ENCODE measurements at regions not wholly inside any gene's neighbourhood (a gene's known extent, or its start where the extent isn't known, plus 50 kb on each side); places are given as distances from the start of the nearest gene placed in this dataset.

DNA sequence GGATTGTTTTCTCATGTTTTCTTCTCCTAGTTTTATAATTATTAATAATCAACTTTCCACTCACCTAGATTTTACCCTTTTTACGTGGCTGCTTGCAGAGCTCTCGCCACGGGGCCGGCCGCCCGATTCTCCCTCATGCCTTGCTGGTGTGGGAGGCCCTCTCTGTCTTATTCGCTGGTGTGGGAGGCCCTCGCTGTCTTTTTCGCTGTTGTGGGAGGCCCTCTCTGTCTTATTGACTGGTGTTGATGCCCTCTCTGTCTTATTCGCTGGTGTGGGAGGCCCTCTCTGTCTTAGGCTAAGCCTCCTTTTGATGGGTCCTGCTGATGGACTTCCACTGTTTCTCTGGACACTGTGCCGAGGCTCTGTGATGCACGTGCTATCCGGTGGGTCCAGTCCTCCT lies 161.3 kb upstream of the IRX2 start:
- no peak overlapping the region for H3K23ac ChIP-seq (ENCODE audit: insufficient read length)
- H3K79me2 ChIP-seq (ENCODE audit: control insufficient read depth in 1 of 2, insufficient read depth in 2 of 2, low read length in 2 of 2): no peaks in the 10 kb centered on the region
- no peaks in the 10 kb centered on the region for H3K36me3 ChIP-seq (ENCODE audit: control insufficient read depth in 2 of 4, insufficient read depth in 4 of 4, low read length in 3 of 4)
- peaks cover 3% of the 10 kb centered on the region; the same call in 1 of the 2 replicates for H3K23me2 ChIP-seq (ENCODE audit: low read depth, low read length)
- H3K9me3 ChIP-seq (ENCODE audit: insufficient read depth in 2 of 2, low read depth in 1 of 2, low read length in 1 of 2): no peaks in the 10 kb centered on the region
- H3K18ac ChIP-seq (ENCODE audit: extremely low read depth, low read length): no peak overlapping the region; the same call in 1 of the 2 replicates
- no peak overlapping the region for H3K14ac ChIP-seq (ENCODE audit: insufficient read length)
- no peak overlapping the region for H2BK15ac ChIP-seq (ENCODE audit: low read length)
- FAIRE-seq (no peak), DNase-seq (ENCODE audit: low read depth in 1 of 2, low spot score in 2 of 2) (peak in 1 of 2 experiments; percentile 20)
- no peak overlapping the region for H4K5ac ChIP-seq (ENCODE audit: insufficient read length, low read depth, low read length)
- 92% methylated on average over 13 of the region's 13 CpGs; no CpG with 5 or more reads in 1 of the 2 experiments for WGBS, 2 experiments (ENCODE audit: extremely low coverage in 1 of 2, insufficient coverage in 1 of 2, insufficient read length in 1 of 2, insufficient replicate concordance in 2 of 2, low coverage in 1 of 2, low lambda C conversion rate in 2 of 2, missing lambda C conversion rate in 1 of 2)
- H2BK20ac ChIP-seq (ENCODE audit: low read length): peak overlapping the region; percentile 98
- no peak overlapping the region for H3K4me2 ChIP-seq (ENCODE audit: insufficient read depth in 1 of 2, low read depth in 2 of 2, low read length in 2 of 2)
- TF ChIP-seq HDAC6 (IDR thresholded peaks at IDR 0.05; ENCODE audit: low read depth, low read length): no peak
- no peak for TF ChIP-seq FOSL1 (IDR thresholded peaks at IDR 0.05; ENCODE audit: insufficient read depth, low read depth, low read length)
- no peak for TF ChIP-seq NRF1 (IDR thresholded peaks at IDR 0.05; ENCODE audit: low read depth, low read length)
- H2AFZ ChIP-seq (ENCODE audit: low read length): no peak overlapping the region
- H2AK5ac ChIP-seq (ENCODE audit: low read depth, low read length): no peak overlapping the region
- POLR2A ChIA-PET (ENCODE audit: partially characterized antibody): no interaction called here
- no peak overlapping the region for H3K27ac ChIP-seq (ENCODE audit: low read depth, low read length)
- H2BK12ac ChIP-seq (ENCODE audit: low read depth, low read length): peak overlapping the region; percentile 98; the same call in 1 of the 2 replicates
- H2BK120ac ChIP-seq (replicated peaks; ENCODE audit: low read depth, low read length): no peak overlapping the region
- H3K79me1 ChIP-seq (ENCODE audit: low read depth, low read length): no peaks in the 10 kb centered on the region
- peak overlapping the region; percentile 20 for H4K91ac ChIP-seq (replicated peaks; ENCODE audit: insufficient read length, low read length)
- peaks cover 3 to 15% (median 4%) of the 10 kb centered on the region in 4 experiments for H3K4me1 ChIP-seq (replicated peaks in 1 of 4; ENCODE audit: control insufficient read depth in 3 of 4, insufficient read depth in 4 of 4, low read length in 3 of 4)
- H4K8ac ChIP-seq (ENCODE audit: extremely low read depth, insufficient read depth, low read length): no peak overlapping the region
- peaks cover 0 to 2% (median 0%) of the 10 kb centered on the region in 4 experiments; a peak in 4 of 7 replicates for H3K27me3 ChIP-seq (replicated peaks in 1 of 4; ENCODE audit: control insufficient read depth in 3 of 4, extremely low read depth in 1 of 4, insufficient read depth in 3 of 4, low read length in 3 of 4)
- no peak overlapping the region for H3K4ac ChIP-seq (replicated peaks; ENCODE audit: insufficient read length, low read depth, low read length)
- H4K20me1 ChIP-seq (replicated peaks in 1 of 2; ENCODE audit: control insufficient read depth in 1 of 2, insufficient read depth in 2 of 2, low read length in 2 of 2): no peaks in the 10 kb centered on the region
- no peak overlapping the region for H2BK5ac ChIP-seq (ENCODE audit: low read depth, low read length)
- no peak overlapping the region for H3K9ac ChIP-seq (replicated peaks in 1 of 4; ENCODE audit: extremely low read depth in 1 of 4, low read depth in 3 of 4, low read length in 3 of 4)
- no peak overlapping the region for H3K56ac ChIP-seq (replicated peaks; ENCODE audit: insufficient read length, low read depth, low read length)
- CTCF ChIA-PET (ENCODE audit: partially characterized antibody): interaction anchor here (0.7 kb wide), 1 partner anchor 322 kb away, joined by 3 read pairs; no protein-coding TSS in a partner anchor
- no peak overlapping the region for H3K4me3 ChIP-seq (ENCODE audit: extremely low read depth in 1 of 4, insufficient read depth in 2 of 4, low read depth in 3 of 4, low read length in 4 of 4)
